Trophoblast cell (in vitro differentiated cells and primary cell): ENCODE measurements at regions not wholly inside any gene's neighbourhood (a gene's known extent, or its start where the extent isn't known, plus 50 kb on each side); places are given as distances from the start of the nearest gene placed in this dataset.
"Not testable (repeated sequence)": the region's sequence is repeated elsewhere in the genome, so short reads cannot be mapped to it uniquely, and the experiment has no call there.

Experiments
- DNase-seq, 2 donors: peaks; one replicate each; pipeline ENCODE4 v3.0.0-alpha.2; 2016
- H2AFZ ChIP-seq: 2 replicates; pipeline ENCODE4 v1.6.1; 2013; ENCODE audit warnings: low read length, moderate library complexity, mild to moderate bottlenecking; ENCODE audit not compliant: insufficient read depth, poor library complexity
- H2AK5ac ChIP-seq: 2 replicates; pipeline ENCODE4 v1.6.1; 2013; ENCODE audit warnings: mild to moderate bottlenecking, low read length
- H2BK120ac ChIP-seq: 2 replicates; pipeline ENCODE4 v1.6.1; 2013; ENCODE audit warnings: low read length, mild to moderate bottlenecking, moderate library complexity; ENCODE audit not compliant: insufficient read depth, poor library complexity
- H2BK12ac ChIP-seq: 2 replicates; pipeline ENCODE4 v1.6.1; 2013; ENCODE audit warnings: mild to moderate bottlenecking, low read length, moderate library complexity
- H2BK5ac ChIP-seq: 2 replicates; pipeline ENCODE4 v1.6.1; 2013; ENCODE audit warnings: low read length, low read depth, moderate library complexity, mild to moderate bottlenecking; ENCODE audit not compliant: poor library complexity
- H3K14ac ChIP-seq: 2 replicates; pipeline ENCODE4 v1.6.1; 2013; ENCODE audit warnings: mild to moderate bottlenecking, low read length
- H3K18ac ChIP-seq: 2 replicates; pipeline ENCODE4 v1.6.1; 2013; ENCODE audit warnings: mild to moderate bottlenecking, low read length
- H3K23ac ChIP-seq: 2 replicates; pipeline ENCODE4 v1.6.1; 2013; ENCODE audit warnings: low read length
- H3K27ac ChIP-seq: 2 replicates; pipeline ENCODE4 v1.5.1; 2013; ENCODE audit warnings: low read depth, mild to moderate bottlenecking, inconsistent platforms, low read length, moderate library complexity
- H3K27me3 ChIP-seq: 2 replicates; pipeline ENCODE4 v1.6.1; 2013; ENCODE audit warnings: inconsistent platforms, mild to moderate bottlenecking, low read length, moderate library complexity; ENCODE audit not compliant: insufficient read depth
- H3K36me3 ChIP-seq, 2 experiments: 1 replicate in 1 of 2; 2 replicates in 1 of 2; pipeline ENCODE4 v1.6.1; 2013; ENCODE audit warnings: low read length in 2 of 2, mild to moderate bottlenecking in 2 of 2, moderate library complexity in 1 of 2; ENCODE audit not compliant: insufficient read depth in 2 of 2, control insufficient read depth in 1 of 2
- H3K4ac ChIP-seq: 2 replicates; pipeline ENCODE4 v1.6.1; 2013; ENCODE audit warnings: low read depth, mild to moderate bottlenecking, low read length, moderate library complexity
- H3K4me1 ChIP-seq, 2 experiments: 1 replicate in 1 of 2; 2 replicates in 1 of 2; pipeline ENCODE4 v1.6.1; 2013; ENCODE audit warnings: low read length in 2 of 2, mild to moderate bottlenecking in 2 of 2, moderate library complexity in 1 of 2; ENCODE audit not compliant: insufficient read depth in 2 of 2, control insufficient read depth in 1 of 2
- H3K4me2 ChIP-seq: 2 replicates; pipeline ENCODE4 v1.6.1; 2013; ENCODE audit warnings: inconsistent platforms, mild to moderate bottlenecking, low read length, moderate library complexity
- H3K4me3 ChIP-seq: 2 replicates; pipeline ENCODE4 v1.5.1; 2013; ENCODE audit warnings: mild to moderate bottlenecking, low read depth, low read length, inconsistent platforms
- H3K79me1 ChIP-seq: one replicate; pipeline ENCODE4 v1.6.1; 2013; ENCODE audit warnings: low read length
- H3K79me2 ChIP-seq: 2 replicates; pipeline ENCODE4 v1.6.1; 2013; ENCODE audit warnings: low read length, mild to moderate bottlenecking; ENCODE audit not compliant: control insufficient read depth, insufficient read depth, poor library complexity
- H3K9ac ChIP-seq: 2 replicates; pipeline ENCODE4 v1.6.1; 2013; ENCODE audit warnings: mild to moderate bottlenecking, low read length
- H3K9me3 ChIP-seq: 2 replicates; pipeline ENCODE4 v1.6.1; 2013; ENCODE audit warnings: low read depth, mild to moderate bottlenecking, control low read depth, inconsistent platforms, low read length; ENCODE audit not compliant: insufficient read depth
- H4K12ac ChIP-seq: 2 replicates; pipeline ENCODE4 v1.6.1; 2013; ENCODE audit warnings: low read depth, mild to moderate bottlenecking, low read length, moderate library complexity
- H4K8ac ChIP-seq: 2 replicates; pipeline ENCODE4 v1.6.1; 2013; ENCODE audit warnings: low read depth, mild to moderate bottlenecking, low read length, moderate library complexity
- H4K91ac ChIP-seq: one replicate; pipeline ENCODE4 v1.6.1; 2013; ENCODE audit warnings: low read depth, mild to moderate bottlenecking, low read length, moderate library complexity
- WGBS: extraction: QIAGEN DNeasy Blood & Tissue Kit; methylation state at CpG from one replicate; pipeline ENCODE4 v1.1.7; 2013; ENCODE audit warnings: missing lambda C conversion rate; ENCODE audit not compliant: insufficient read length, insufficient coverage; ENCODE audit errors: extremely low coverage; 5-methylcytosine and 5-hydroxymethylcytosine counted together

DNA sequence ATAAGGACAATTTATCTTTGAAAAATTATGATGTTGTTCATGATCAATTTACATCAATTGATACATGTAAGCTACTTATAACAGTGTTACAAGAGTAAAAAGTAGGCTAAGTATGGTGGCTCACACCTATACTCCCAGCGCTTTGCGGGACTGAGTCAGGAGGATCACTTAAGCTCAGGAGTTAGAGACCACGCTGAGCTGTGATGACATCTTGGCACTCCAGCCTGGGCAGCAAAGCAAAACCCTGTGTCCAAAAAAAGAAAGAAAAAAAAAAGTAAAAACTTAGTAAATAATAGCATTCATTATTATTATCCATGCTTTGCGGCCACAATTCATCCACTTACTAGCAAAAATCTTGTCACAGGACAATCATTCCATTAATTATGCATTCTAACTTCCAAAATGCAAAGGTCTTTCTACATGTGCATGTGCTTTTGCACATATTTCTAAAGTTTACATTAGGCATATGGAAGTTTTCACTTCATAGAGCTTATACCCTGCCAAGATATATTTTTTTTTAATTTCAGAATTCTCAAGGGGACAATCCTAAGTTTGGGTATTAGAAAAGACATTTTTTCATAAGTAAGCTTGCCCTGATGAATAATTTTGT is 243.3 kb upstream of the RARB start:
- no CpG with 5 or more reads among the region's 4 CpGs for WGBS

DNA sequence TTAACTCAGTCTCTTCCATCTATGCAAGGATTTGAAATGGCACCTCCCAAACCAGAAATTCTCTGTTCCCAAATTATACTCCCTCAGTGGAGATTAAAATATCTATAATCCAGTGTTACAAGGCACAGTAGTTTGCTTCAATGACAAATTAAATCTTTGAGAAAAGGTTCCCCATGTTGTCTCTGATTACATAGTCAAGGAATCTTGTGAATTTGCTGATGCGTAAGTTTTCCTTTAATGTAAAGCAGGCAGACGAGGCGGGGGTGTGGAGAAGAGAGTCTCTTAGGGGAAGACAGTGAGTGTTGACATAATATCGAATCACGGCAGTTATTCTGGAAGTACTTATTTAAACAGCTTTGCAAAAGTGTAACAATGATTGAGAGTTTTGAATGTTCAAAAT is 236.4 kb upstream of the RARB start:
- H2BK5ac ChIP-seq = no peak overlapping the region
- H3K23ac ChIP-seq = no peak overlapping the region
- no peak overlapping the region for H3K14ac ChIP-seq
- H2BK120ac ChIP-seq = no peak overlapping the region
- H2AK5ac ChIP-seq = no peak overlapping the region
- H3K4me2 ChIP-seq = no peak overlapping the region
- H3K9ac ChIP-seq = no peak overlapping the region
- H4K12ac ChIP-seq = no peak overlapping the region
- WGBS = no CpG with 5 or more reads among the region's 5 CpGs
- no peak overlapping the region for H3K4ac ChIP-seq
- peaks cover 7% of the 10 kb centered on the region for H3K79me1 ChIP-seq
- no peak overlapping the region for H3K4me3 ChIP-seq
- no peak overlapping the region for H2BK12ac ChIP-seq
- H2AFZ ChIP-seq = no peak overlapping the region
- H3K9me3 ChIP-seq = no peaks in the 10 kb centered on the region
- no peak for DNase-seq
- no peaks in the 10 kb centered on the region for H3K4me1 ChIP-seq
- H4K91ac ChIP-seq = no peak overlapping the region
- no peak overlapping the region for H3K18ac ChIP-seq
- no peaks in the 10 kb centered on the region for H3K79me2 ChIP-seq
- H3K27me3 ChIP-seq = no peaks in the 10 kb centered on the region
- no peak overlapping the region for H4K8ac ChIP-seq
- peaks cover 0 to 3% of the 10 kb centered on the region in 2 experiments for H3K36me3 ChIP-seq
- no peak overlapping the region for H3K27ac ChIP-seq

More for the DNA sequence above, 243.3 kb upstream of the RARB start:
- Histone ChIP-seq H3K4ac (no peak overlapping the region), H3K27ac (no peak overlapping the region), H2AFZ (no peak overlapping the region), H2AK5ac (no peak overlapping the region), H4K8ac (no peak overlapping the region), H3K36me3 (peaks cover 0 to 3% of the 10 kb centered on the region in 2 experiments), H2BK5ac (no peak overlapping the region), H3K4me3 (no peak overlapping the region), H3K23ac (no peak overlapping the region), H3K18ac (no peak overlapping the region), H3K79me1 (peaks cover 5% of the 10 kb centered on the region), H3K27me3 (no peaks in the 10 kb centered on the region), H3K4me1 (no peaks in the 10 kb centered on the region), H3K4me2 (no peak overlapping the region), H2BK12ac (no peak overlapping the region), H3K79me2 (no peaks in the 10 kb centered on the region), H3K9ac (no peak overlapping the region), H4K12ac (no peak overlapping the region), H3K9me3 (no peaks in the 10 kb centered on the region), H4K91ac (no peak overlapping the region), H2BK120ac (no peak overlapping the region), H3K14ac (no peak overlapping the region)
- no peak for DNase-seq

DNA sequence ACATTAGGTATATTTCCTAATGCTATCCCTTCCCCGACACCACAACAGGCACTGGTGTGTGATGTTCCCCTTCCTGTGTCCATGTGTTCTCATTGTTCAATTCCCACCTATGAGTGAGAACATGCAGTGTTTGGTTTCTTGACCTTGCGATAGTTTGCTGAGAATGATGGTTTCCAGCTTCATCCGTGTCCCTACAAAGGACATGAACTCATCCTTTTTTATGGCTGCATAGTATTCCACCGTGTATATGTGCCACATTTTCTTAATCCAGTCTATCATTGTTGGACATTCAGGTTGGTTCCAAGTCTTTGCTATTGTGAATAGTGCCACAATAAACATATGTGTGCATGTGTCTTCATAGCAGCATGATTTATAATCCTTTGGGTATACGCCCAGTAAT is 228.5 kb upstream of the RARB start:
- not testable (repeated sequence) for H3K4me1 ChIP-seq, H3K9me3 ChIP-seq, H3K14ac ChIP-seq, H3K79me2 ChIP-seq, H3K4me2 ChIP-seq, H2BK12ac ChIP-seq, H3K9ac ChIP-seq, H3K18ac ChIP-seq, H2BK5ac ChIP-seq, H2BK120ac ChIP-seq, H2AK5ac ChIP-seq, H4K12ac ChIP-seq, H3K79me1 ChIP-seq, H3K27ac ChIP-seq, H4K8ac ChIP-seq, H3K27me3 ChIP-seq, DNase-seq, H3K23ac ChIP-seq, H2AFZ ChIP-seq, H3K4me3 ChIP-seq, H4K91ac ChIP-seq, H3K4ac ChIP-seq, H3K36me3 ChIP-seq
- no CpG with 5 or more reads among the region's 5 CpGs for WGBS

DNA sequence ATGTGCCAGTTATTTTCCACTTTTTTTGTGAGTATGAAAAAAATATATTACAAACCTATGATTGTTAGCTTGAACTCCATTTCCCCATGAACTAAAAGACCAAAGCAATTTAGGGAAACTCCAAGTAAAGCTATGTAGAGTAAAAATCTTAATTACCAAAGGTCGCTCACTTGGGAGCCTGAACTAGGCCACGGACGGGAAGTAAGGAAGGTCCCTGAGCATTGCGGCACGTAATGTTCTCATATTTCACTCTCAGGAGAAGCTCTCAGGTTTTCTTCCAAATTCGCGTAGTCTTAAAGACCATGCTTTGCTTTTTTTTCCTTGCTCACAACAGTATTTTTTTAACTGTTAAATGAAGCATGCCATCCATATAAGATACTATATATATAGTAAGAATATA is 215.3 kb upstream of the RARB start:
- Histone ChIP-seq H3K36me3 (no peaks in the 10 kb centered on the region), H2BK5ac (no peak overlapping the region), H3K18ac (no peak overlapping the region), H3K4ac (no peak overlapping the region), H3K14ac (no peak overlapping the region), H2AFZ (no peak overlapping the region), H3K4me2 (no peak overlapping the region), H3K23ac (no peak overlapping the region), H3K27ac (no peak overlapping the region), H2AK5ac (no peak overlapping the region), H3K9ac (no peak overlapping the region), H4K8ac (no peak overlapping the region), H2BK120ac (no peak overlapping the region), H4K91ac (no peak overlapping the region), H3K27me3 (no peaks in the 10 kb centered on the region), H3K9me3 (no peaks in the 10 kb centered on the region), H3K79me1 (no peaks in the 10 kb centered on the region), H3K4me3 (no peak overlapping the region), H3K4me1 (no peaks in the 10 kb centered on the region), H4K12ac (no peak overlapping the region), H2BK12ac (no peak overlapping the region), H3K79me2 (no peaks in the 10 kb centered on the region)
- no CpG with 5 or more reads among the region's 7 CpGs for WGBS
- no peak for DNase-seq
